Glomerular visceral epithelial cell (primary cell): ENCODE measurements at regions not wholly inside any gene's neighbourhood (a gene's known extent, or its start where the extent isn't known, plus 50 kb on each side); places are given as distances from the start of the nearest gene placed in this dataset.

ENCODE experiments used
- DNase-seq: peaks from one replicate; pipeline ENCODE4 v3.0.0-alpha.2; 2016; ENCODE audit errors: extremely low spot score

GRCh38 chr11:134908583-134908982 is 496.5 kb upstream of the B3GAT1 start:
- DNase-seq = no peak

- DNase-seq = no peak
Observed at GRCh38 chr11:134907636-134908035, 495.6 kb upstream of the B3GAT1 start.

- no peak for DNase-seq
Observed at GRCh38 chr11:134906356-134906955, 494.4 kb upstream of the B3GAT1 start.

GRCh38 chr11:134905928-134906327 is 493.9 kb upstream of the B3GAT1 start:
- no peak for DNase-seq

DNA sequence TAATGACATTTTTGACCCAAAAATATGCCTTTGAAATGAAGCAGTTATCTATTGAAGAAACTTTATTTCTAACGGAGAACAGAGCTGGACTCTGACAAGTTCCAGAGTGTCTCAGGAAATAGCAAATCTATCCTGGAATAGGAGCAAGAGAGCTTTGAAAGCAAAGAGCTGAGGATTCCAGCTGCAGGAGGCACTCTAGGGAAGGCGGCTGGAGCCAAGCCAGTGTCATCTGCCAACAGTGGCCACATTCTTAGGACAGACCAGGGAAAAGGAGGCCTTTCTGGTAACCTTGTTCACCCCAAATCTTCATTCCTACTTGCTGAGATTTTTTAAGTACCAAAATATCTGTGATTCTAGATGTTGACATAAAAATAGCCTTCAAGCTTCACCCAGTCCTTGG is 493.5 kb upstream of the B3GAT1 start:
- no peak for DNase-seq

GRCh38 chr11:134904103-134904790 is 492.2 kb upstream of the B3GAT1 start:
- no peak for DNase-seq

- no peak for DNase-seq
Observed at GRCh38 chr11:134901955-134902918, 490.2 kb upstream of the B3GAT1 start.

DNA sequence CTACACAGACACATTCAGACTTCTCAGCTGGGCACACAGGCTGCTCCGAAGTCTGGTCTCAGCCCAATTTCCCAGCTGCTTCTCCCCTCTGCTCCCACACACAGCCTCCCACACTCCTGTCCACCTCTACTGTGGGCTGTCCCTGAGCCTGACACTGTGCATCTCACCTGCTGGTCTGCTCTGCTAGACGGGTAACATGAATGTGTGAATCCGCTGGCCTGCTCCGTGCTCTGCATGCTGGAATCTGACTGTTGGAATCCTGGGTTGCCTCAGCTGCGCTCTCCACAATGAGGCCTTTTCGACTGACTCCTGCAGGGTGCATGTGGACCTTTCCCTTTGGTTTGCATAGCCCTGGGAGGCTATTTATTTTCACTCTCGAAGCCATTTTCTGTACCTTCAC is 489.5 kb upstream of the B3GAT1 start:
- DNase-seq = no peak

DNA sequence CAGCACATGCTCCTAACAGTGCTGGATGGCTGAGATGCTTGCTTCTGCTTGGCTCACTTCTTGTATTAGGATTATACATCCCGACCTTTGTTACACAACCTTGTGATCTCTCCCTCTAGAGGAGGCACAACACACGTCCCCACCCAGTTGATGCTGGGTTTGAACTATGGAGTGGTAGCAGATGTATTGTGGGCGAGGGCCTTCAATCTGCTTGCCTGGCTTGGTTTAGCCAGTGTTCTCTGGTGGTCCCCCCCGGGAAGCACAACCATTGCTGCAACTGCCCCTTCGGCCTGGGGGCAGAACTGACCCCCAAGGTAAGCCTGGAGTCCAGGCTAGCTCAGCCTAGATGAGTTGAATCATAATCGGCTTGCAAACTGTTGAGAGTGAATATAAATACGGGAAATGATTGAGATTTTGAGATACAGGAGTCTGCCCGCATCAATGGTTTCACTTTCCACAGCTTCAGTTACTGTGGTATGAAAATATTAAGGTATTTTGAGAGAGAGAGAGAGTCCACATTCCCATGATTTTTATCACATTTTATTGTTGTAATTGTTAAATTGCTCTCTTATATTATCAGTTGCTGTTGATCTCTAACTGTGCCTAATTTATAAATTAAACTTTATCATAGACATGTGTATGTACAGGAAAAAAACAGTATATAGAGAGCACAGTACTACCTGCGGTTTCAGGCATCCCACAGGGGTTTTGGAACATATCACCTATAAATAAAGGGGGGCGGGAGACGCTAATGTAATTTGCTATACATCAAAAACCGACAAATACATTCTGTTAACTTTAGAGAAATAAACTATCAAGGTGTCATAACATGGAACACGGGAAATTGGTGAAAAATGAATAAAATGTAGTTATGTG is 482.0 kb upstream of the B3GAT1 start:
- no peak for DNase-seq

DNA sequence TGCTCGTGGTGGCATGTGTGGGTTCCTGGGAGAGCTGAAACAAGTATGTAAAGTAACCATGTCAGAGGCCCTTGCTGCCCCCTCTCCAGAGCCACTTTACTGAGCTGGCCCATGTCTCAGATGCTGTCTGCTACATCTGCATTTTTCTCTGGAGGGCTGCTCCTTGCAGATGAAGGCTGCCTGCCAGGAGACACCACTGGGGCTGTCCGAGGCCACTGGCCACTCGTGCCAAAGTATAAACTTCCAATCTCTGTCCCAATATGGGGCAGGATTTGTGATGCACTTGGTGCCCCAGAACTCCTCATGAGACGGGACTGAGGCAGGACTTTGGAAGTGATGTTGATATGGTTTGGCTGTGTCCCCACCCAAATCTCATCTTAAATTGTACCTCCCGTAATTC is 478.4 kb upstream of the B3GAT1 start:
- DNase-seq = no peak

- no peak for DNase-seq
Observed at GRCh38 chr11:134889832-134890231, 477.8 kb upstream of the B3GAT1 start.

GRCh38 chr11:134888821-134889220 is 476.8 kb upstream of the B3GAT1 start:
- DNase-seq = no peak

DNA sequence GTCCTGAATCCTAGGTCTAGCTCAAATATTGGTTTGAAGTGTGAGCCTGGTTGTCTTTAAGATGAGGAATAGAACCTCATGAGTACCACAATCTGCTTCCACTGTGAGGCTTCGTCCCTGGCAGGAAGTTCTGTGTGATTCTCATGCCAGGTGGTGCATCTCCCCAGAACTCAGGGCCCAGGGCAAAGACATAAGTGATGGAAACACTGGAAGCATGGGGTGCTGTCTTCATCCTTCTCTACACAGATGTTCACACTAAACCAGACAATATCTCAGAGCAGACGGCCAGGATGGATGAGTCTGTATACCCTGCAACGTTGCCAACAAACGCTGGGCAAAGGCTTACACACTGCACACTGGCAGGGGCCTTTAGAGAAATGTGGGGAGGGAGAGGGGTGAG is 475.9 kb upstream of the B3GAT1 start:
- DNase-seq = no peak

- no peak for DNase-seq
Observed at GRCh38 chr11:134883484-134883883, 471.4 kb upstream of the B3GAT1 start.

DNA sequence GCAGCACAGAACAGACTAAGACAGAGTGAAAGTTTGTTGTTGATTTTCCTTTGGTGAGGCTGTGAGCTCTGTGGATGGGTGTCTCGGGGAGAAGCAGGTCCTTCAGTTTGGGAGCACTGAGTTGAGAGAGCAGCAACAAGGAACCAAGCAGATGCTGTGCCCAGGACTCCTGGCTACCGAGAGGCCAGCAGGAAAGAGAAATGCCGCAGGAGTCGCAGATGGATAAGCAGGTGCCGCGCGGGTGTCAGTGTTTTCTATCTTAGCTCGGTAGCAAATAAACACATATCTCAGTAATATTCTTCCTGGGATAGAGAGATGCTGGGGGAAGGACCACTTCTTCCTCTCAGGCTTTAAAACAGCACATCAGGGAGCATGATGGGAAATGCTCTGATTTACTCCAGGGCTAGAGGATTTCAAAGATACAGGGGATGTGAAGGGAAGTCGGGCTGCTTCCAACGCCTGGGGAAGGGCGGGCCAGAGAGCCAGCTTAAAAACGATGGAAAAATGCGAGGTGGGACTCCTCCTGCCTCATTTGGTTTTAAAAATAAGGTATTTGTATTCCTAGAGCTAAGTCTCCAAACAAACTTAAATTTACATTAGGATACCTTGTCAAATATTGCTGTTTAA is 470.7 kb upstream of the B3GAT1 start:
- DNase-seq = no peak

- no peak for DNase-seq
Observed at GRCh38 chr11:134882141-134882540, 470.1 kb upstream of the B3GAT1 start.

- DNase-seq = no peak
Observed at GRCh38 chr11:134880788-134881187, 468.7 kb upstream of the B3GAT1 start.

GRCh38 chr11:134879931-134880330 is 467.9 kb upstream of the B3GAT1 start:
- no peak for DNase-seq

DNA sequence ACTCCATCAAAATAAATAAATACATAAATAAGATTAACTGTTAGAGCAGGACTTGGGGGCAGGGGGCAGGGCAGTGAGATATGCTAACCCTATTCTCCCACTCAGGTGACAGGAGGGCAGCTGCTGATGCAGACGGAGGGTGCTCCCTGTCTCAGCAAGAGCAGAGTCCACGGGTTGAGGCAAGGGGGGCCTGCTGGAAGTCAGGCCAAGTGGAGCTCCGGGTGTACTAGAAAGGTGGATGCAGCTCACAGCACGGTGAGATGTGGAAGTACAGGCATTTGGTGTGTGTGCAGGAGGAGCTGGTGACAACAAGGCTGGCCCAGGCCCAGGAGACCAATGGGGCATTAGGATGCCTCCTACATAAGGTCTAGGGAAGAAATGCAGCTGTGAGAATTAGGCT is 467.3 kb upstream of the B3GAT1 start:
- DNase-seq = no peak

DNA sequence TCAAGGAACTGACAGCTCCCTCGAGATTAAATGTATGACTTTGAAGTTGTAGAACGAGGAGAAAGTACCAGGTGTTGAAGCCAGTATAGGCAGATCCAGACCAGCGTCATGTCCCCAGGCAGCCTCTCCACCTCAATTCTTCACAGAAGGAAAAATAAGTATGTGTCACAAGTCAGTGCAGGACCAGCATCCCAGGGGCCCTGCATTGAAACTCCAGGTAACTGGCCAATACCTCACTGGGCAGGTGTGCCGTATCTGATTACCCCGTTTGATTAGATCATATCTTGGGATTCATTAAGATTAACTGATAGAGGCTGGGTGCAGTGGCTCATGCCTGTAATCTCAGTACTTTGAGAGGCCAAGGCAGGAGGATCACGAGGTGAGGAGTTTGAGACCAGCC is 466.7 kb upstream of the B3GAT1 start:
- no peak for DNase-seq

GRCh38 chr11:134876226-134876625 is 464.2 kb upstream of the B3GAT1 start:
- no peak for DNase-seq
